ENCODE measurements at regions not wholly inside any gene's neighbourhood (a gene's known extent, or its start where the extent isn't known, plus 50 kb on each side); places are given as distances from the start of the nearest gene placed in this dataset.

DNA sequence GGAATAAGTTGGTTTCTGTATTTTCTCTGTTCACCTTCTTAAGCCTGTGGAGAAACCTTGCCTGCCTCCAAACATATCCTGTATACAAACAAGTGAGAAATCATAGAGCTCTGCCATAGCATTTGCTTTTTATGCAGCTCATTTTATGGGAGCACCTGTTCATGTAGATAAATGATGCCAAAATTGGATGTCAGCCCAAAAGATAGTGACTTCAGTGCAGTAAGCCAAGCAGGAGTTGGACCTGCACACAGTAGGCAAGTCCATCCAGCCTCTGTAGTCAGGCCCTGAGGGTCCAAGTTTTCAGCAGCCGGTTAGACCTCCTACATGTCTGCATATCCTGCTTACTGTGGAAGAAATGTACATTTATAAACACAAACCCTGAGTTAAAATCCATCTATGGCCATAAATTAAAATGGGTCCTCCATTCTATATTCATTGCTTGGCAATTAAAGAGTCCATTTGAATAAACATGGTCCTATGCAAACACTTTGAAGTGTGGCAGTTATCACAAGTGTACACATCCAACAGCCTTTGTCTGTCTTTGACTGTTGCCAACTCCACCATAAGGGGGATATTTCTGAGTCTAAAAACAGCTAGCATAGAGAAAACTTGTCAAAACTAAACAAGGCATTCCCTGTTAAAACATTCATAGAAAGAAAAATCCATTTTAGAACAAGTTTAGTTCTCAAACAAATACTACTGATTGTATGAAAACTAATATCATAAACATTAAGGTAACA is 847.8 kb downstream of the RPS29 start:
- Histone ChIP-seq H3K79me2 (ENCODE audit: insufficient read depth, low read length) (no peaks in the 10 kb centered on the region), H4K20me1 (ENCODE audit: insufficient read depth, low read length) (no peaks in the 10 kb centered on the region), H3K9ac (ENCODE audit: low read length) (no peak overlapping the region), H2AFZ (ENCODE audit: low read length) (no peak overlapping the region), H3K4me1 (ENCODE audit: insufficient read depth, low read length, severe bottlenecking) (no peaks in the 10 kb centered on the region), H3K27me3 (ENCODE audit: insufficient read depth, low read length) (no peaks in the 10 kb centered on the region), H3K36me3 (ENCODE audit: insufficient read depth, low read length) (no peaks in the 10 kb centered on the region), H3K27ac (ENCODE audit: low read depth, low read length, poor library complexity, severe bottlenecking) (no peak overlapping the region), H3K9me3 (ENCODE audit: low read length) (peaks cover 6% of the 10 kb centered on the region; the same call in 1 of the 2 replicates), H3F3A (ENCODE audit: insufficient read depth, low read length) (no peaks in the 10 kb centered on the region), H3K4me3 (ENCODE audit: low read depth, low read length, poor library complexity, severe bottlenecking) (no peak overlapping the region), H3K9me2 (ENCODE audit: low read depth, low read length) (no peaks in the 10 kb centered on the region), H3K4me2 (ENCODE audit: low read length) (no peak overlapping the region)
- no peak for TF ChIP-seq EZH2 (IDR thresholded peaks at IDR 0.05; ENCODE audit: borderline replicate concordance, low read length)
- TF ChIP-seq, protein P1, sequence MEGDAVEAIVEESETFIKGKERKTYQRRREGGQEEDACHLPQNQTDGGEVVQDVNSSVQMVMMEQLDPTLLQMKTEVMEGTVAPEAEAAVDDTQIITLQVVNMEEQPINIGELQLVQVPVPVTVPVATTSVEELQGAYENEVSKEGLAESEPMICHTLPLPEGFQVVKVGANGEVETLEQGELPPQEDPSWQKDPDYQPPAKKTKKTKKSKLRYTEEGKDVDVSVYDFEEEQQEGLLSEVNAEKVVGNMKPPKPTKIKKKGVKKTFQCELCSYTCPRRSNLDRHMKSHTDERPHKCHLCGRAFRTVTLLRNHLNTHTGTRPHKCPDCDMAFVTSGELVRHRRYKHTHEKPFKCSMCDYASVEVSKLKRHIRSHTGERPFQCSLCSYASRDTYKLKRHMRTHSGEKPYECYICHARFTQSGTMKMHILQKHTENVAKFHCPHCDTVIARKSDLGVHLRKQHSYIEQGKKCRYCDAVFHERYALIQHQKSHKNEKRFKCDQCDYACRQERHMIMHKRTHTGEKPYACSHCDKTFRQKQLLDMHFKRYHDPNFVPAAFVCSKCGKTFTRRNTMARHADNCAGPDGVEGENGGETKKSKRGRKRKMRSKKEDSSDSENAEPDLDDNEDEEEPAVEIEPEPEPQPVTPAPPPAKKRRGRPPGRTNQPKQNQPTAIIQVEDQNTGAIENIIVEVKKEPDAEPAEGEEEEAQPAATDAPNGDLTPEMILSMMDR (IDR thresholded peaks at IDR 0.05; ENCODE audit: low read length) = no peak

DNA sequence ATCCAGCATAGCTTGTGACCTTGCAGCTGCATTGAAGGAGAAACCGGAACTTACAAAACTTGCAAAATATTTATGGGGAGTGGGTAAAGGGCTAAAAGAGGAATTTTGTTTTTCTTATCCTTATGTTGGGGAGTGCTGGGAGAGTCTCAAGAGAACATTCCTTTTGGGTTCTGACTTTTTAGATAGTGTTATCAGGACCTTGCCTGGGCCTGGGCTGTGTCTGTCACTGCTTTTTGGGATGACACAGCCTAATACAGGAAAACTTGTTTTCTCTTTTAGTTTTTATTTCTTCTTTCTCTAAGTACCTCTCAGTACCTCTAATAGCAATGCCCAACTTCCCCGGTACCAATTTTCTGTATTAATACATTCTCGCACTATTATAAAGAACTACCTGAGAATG is 850.6 kb downstream of the RPS29 start:
- no peaks in the 10 kb centered on the region for H4K20me1 ChIP-seq (ENCODE audit: insufficient read depth, low read length)
- H3K4me3 ChIP-seq (ENCODE audit: low read depth, low read length, poor library complexity, severe bottlenecking) = no peak overlapping the region
- TF ChIP-seq, protein P1 (IDR thresholded peaks at IDR 0.05; ENCODE audit: low read length) = no peak
- no peak for TF ChIP-seq EZH2 (IDR thresholded peaks at IDR 0.05; ENCODE audit: borderline replicate concordance, low read length)
- H3K27ac ChIP-seq (ENCODE audit: low read depth, low read length, poor library complexity, severe bottlenecking) = no peak overlapping the region
- no peaks in the 10 kb centered on the region for H3K4me1 ChIP-seq (ENCODE audit: insufficient read depth, low read length, severe bottlenecking)
- no peak overlapping the region for H3K4me2 ChIP-seq (ENCODE audit: low read length)
- no peaks in the 10 kb centered on the region for H3K9me2 ChIP-seq (ENCODE audit: low read depth, low read length)
- H3K9ac ChIP-seq (ENCODE audit: low read length) = no peak overlapping the region
- H2AFZ ChIP-seq (ENCODE audit: low read length) = no peak overlapping the region
- H3K79me2 ChIP-seq (ENCODE audit: insufficient read depth, low read length) = no peaks in the 10 kb centered on the region
- no peaks in the 10 kb centered on the region for H3K27me3 ChIP-seq (ENCODE audit: insufficient read depth, low read length)
- H3K36me3 ChIP-seq (ENCODE audit: insufficient read depth, low read length) = no peaks in the 10 kb centered on the region
- H3K9me3 ChIP-seq (ENCODE audit: low read length) = peaks cover 6% of the 10 kb centered on the region; the same call in 1 of the 2 replicates
- H3F3A ChIP-seq (ENCODE audit: insufficient read depth, low read length) = no peaks in the 10 kb centered on the region

DNA sequence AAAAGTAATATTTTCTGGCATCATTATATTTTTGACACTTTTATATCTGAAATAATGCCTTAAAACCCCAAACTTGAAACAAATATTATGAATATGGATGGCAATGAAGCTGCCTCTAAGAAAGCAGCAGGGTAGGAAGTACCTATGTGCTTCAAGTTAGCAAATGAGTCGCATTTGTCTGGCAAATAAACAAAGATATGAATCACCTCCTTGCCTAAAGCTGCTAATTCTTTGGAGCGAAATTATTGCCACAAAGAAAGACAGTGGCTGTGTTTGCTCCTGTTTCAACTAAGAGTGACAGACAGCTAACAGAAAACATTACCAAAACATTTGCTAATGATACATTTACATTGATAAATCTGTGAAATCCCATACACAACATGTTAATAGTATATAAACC is 854.9 kb downstream of the RPS29 start:
- H2AFZ ChIP-seq (ENCODE audit: low read length) = no peak overlapping the region
- H3K4me3 ChIP-seq (ENCODE audit: low read depth, low read length, poor library complexity, severe bottlenecking) = no peak overlapping the region
- H3F3A ChIP-seq (ENCODE audit: insufficient read depth, low read length) = no peaks in the 10 kb centered on the region
- peaks cover 6% of the 10 kb centered on the region; the same call in 1 of the 2 replicates for H3K9me3 ChIP-seq (ENCODE audit: low read length)
- H4K20me1 ChIP-seq (ENCODE audit: insufficient read depth, low read length) = no peaks in the 10 kb centered on the region
- no peaks in the 10 kb centered on the region for H3K4me1 ChIP-seq (ENCODE audit: insufficient read depth, low read length, severe bottlenecking)
- no peaks in the 10 kb centered on the region for H3K36me3 ChIP-seq (ENCODE audit: insufficient read depth, low read length)
- H3K79me2 ChIP-seq (ENCODE audit: insufficient read depth, low read length) = no peaks in the 10 kb centered on the region
- TF ChIP-seq, protein P1 (IDR thresholded peaks at IDR 0.05; ENCODE audit: low read length) = no peak
- no peak for TF ChIP-seq EZH2 (IDR thresholded peaks at IDR 0.05; ENCODE audit: borderline replicate concordance, low read length)
- no peak overlapping the region for H3K9ac ChIP-seq (ENCODE audit: low read length)
- no peaks in the 10 kb centered on the region for H3K9me2 ChIP-seq (ENCODE audit: low read depth, low read length)
- H3K4me2 ChIP-seq (ENCODE audit: low read length) = no peak overlapping the region
- H3K27ac ChIP-seq (ENCODE audit: low read depth, low read length, poor library complexity, severe bottlenecking) = no peak overlapping the region
- no peaks in the 10 kb centered on the region for H3K27me3 ChIP-seq (ENCODE audit: insufficient read depth, low read length)
